H9 (cell line): ENCODE measurements at regions not wholly inside any gene's neighbourhood (a gene's known extent, or its start where the extent isn't known, plus 50 kb on each side); places are given as distances from the start of the nearest gene placed in this dataset.

Experiments used
- DNase-seq: peaks from one replicate; pipeline ENCODE4 v3.0.0-alpha.2; 2017
- H2AFZ ChIP-seq: one replicate; pipeline ENCODE4 v1.6.1; 2013; ENCODE audit warnings: mild to moderate bottlenecking, low read length, control low read depth, moderate library complexity
- H2AK5ac ChIP-seq: 2 replicates; pipeline ENCODE4 v1.6.1; 2013; ENCODE audit warnings: low read length, control low read depth, mixed read lengths; ENCODE audit not compliant: insufficient read length
- H2BK120ac ChIP-seq: one replicate; pipeline ENCODE4 v1.6.1; 2013; ENCODE audit warnings: low read depth, mild to moderate bottlenecking, low read length, control low read depth, inconsistent platforms; ENCODE audit not compliant: poor library complexity, severe bottlenecking
- H2BK12ac ChIP-seq: 2 replicates; pipeline ENCODE4 v1.6.1; 2013; ENCODE audit warnings: low read length, control low read depth, mixed read lengths, low read depth; ENCODE audit not compliant: insufficient read length
- H2BK15ac ChIP-seq: 2 replicates; pipeline ENCODE4 v1.6.1; 2013; ENCODE audit warnings: low read depth, low read length, control low read depth
- H2BK20ac ChIP-seq: one replicate; pipeline ENCODE4 v1.6.1; 2013; ENCODE audit warnings: low read depth, mild to moderate bottlenecking, low read length, control low read depth, inconsistent platforms; ENCODE audit not compliant: poor library complexity, severe bottlenecking
- H2BK5ac ChIP-seq: 2 replicates; pipeline ENCODE4 v1.6.1; 2013; ENCODE audit warnings: low read length, control low read depth, mixed read lengths; ENCODE audit not compliant: insufficient read length
- H3K14ac ChIP-seq: 2 replicates; pipeline ENCODE4 v1.6.1; 2013; ENCODE audit warnings: low read length, control low read depth; ENCODE audit not compliant: insufficient read depth
- H3K18ac ChIP-seq: 2 replicates; pipeline ENCODE4 v1.6.1; 2013; ENCODE audit warnings: low read depth, mild to moderate bottlenecking, mixed read lengths, low read length, control low read depth; ENCODE audit not compliant: insufficient read length
- H3K23ac ChIP-seq: 2 replicates; pipeline ENCODE4 v1.6.1; 2013; ENCODE audit warnings: low read length, control low read depth, mixed read lengths, low read depth; ENCODE audit not compliant: insufficient read length
- H3K23me2 ChIP-seq: 2 replicates; pipeline ENCODE4 v1.6.1; 2013; ENCODE audit warnings: low read depth, mild to moderate bottlenecking, mixed read lengths, low read length, control low read depth; ENCODE audit not compliant: insufficient read length, poor library complexity, severe bottlenecking
- H3K27ac ChIP-seq: 2 replicates; pipeline ENCODE4 v1.5.1; 2013; ENCODE audit warnings: low read length, control low read depth, mixed read lengths, low read depth; ENCODE audit not compliant: insufficient read length
- H3K27me3 ChIP-seq: 2 replicates; pipeline ENCODE4 v1.6.1; 2013; ENCODE audit warnings: low read length, control low read depth, inconsistent platforms; ENCODE audit not compliant: insufficient read depth
- H3K4ac ChIP-seq: 2 replicates; pipeline ENCODE4 v1.6.1; 2013; ENCODE audit warnings: low read depth, mild to moderate bottlenecking, control low read depth, inconsistent platforms, low read length, moderate library complexity
- H3K4me1 ChIP-seq: 2 replicates; pipeline ENCODE4 v1.6.1; 2013; ENCODE audit warnings: low read length, control low read depth, inconsistent platforms; ENCODE audit not compliant: insufficient read depth
- H3K4me2 ChIP-seq: 2 replicates; pipeline ENCODE4 v1.6.1; 2013; ENCODE audit warnings: low read length, control low read depth, mixed read lengths; ENCODE audit not compliant: insufficient read length, insufficient read depth
- H3K56ac ChIP-seq: 2 replicates; pipeline ENCODE4 v1.6.1; 2013; ENCODE audit warnings: low read depth, mild to moderate bottlenecking, mixed read lengths, low read length, control low read depth; ENCODE audit not compliant: insufficient read length
- H3K79me1 ChIP-seq: 2 replicates; pipeline ENCODE4 v1.6.1; 2013; ENCODE audit warnings: low read depth, mild to moderate bottlenecking, moderate library complexity, low read length, control low read depth, inconsistent platforms; ENCODE audit not compliant: insufficient read depth, poor library complexity, severe bottlenecking
- H3K79me2 ChIP-seq: 2 replicates; pipeline ENCODE4 v1.6.1; 2013; ENCODE audit warnings: low read length, control low read depth, inconsistent platforms; ENCODE audit not compliant: insufficient read depth
- H3K9ac ChIP-seq: 2 replicates; pipeline ENCODE4 v1.6.1; 2013; ENCODE audit warnings: low read length, control low read depth, mixed read lengths; ENCODE audit not compliant: insufficient read length; ENCODE audit errors: extremely low read depth
- H3K9me3 ChIP-seq: one replicate; pipeline ENCODE4 v1.6.1; 2013; ENCODE audit warnings: low read depth, low read length, inconsistent platforms; ENCODE audit not compliant: control insufficient read depth
- H3T11ph ChIP-seq: one replicate; pipeline ENCODE4 v1.6.1; 2013; ENCODE audit warnings: mild to moderate bottlenecking, low read length, control low read depth, inconsistent platforms
- H4K20me1 ChIP-seq: one replicate; pipeline ENCODE4 v1.6.1; 2013; ENCODE audit not compliant: control insufficient read depth, insufficient read length, insufficient read depth
- H4K5ac ChIP-seq: 2 replicates; pipeline ENCODE4 v1.6.1; 2013; ENCODE audit warnings: low read depth, mild to moderate bottlenecking, mixed read lengths, low read length, control low read depth; ENCODE audit not compliant: insufficient read length
- H4K8ac ChIP-seq: replicated peaks from 2 replicates; pipeline ENCODE4 v1.6.1; 2013; ENCODE audit warnings: low read length, control low read depth, mixed read lengths, low read depth; ENCODE audit not compliant: insufficient read length
- H4K91ac ChIP-seq: 2 replicates; pipeline ENCODE4 v1.6.1; 2013; ENCODE audit warnings: low read depth, mild to moderate bottlenecking, moderate library complexity, mixed read lengths, low read length, control low read depth; ENCODE audit not compliant: insufficient read length
- H3K27ac Mint-ChIP-seq, 3 experiments: 2 replicates in 2 of 3; 3 replicates in 1 of 3; pipeline ENCODE4 v1.8.0; 2020 to 2021; ENCODE audit warnings: mixed read lengths in 3 of 3, mild to moderate bottlenecking in 1 of 3, moderate library complexity in 1 of 3
- H3K27me3 Mint-ChIP-seq: 2 replicates; pipeline ENCODE4 v1.8.0; 2021; ENCODE audit warnings: low read depth, mild to moderate bottlenecking, moderate library complexity, mixed read lengths
- H3K36me3 Mint-ChIP-seq, 3 experiments: 2 replicates in 2 of 3; 3 replicates in 1 of 3; pipeline ENCODE4 v1.8.0; 2020 to 2021; ENCODE audit warnings: low read depth in 3 of 3, mixed read lengths in 3 of 3; ENCODE audit not compliant: insufficient read depth in 1 of 3
- H3K4me1 Mint-ChIP-seq, 2 experiments: 2 replicates each; pipeline ENCODE4 v1.8.0; 2020; ENCODE audit warnings: mixed read lengths in 2 of 2
- H3K4me3 Mint-ChIP-seq, 2 experiments: 2 replicates in 1 of 2; 3 replicates in 1 of 2; pipeline ENCODE4 v1.8.0; 2020 to 2021; ENCODE audit warnings: mild to moderate bottlenecking in 2 of 2, mixed read lengths in 2 of 2, moderate library complexity in 1 of 2
- H3K9me3 Mint-ChIP-seq, 2 experiments: 2 replicates in 1 of 2; 3 replicates in 1 of 2; pipeline ENCODE4 v1.8.0; 2020; ENCODE audit warnings: mild to moderate bottlenecking in 2 of 2, mixed read lengths in 2 of 2, moderate library complexity in 1 of 2
- WGBS: extraction: QIAGEN DNeasy Blood & Tissue Kit; methylation state at CpG from one replicate; pipeline ENCODE4 v1.1.7; 2013; ENCODE audit warnings: missing lambda C conversion rate, low lambda C conversion rate, mixed read lengths; ENCODE audit not compliant: insufficient read length; ENCODE audit errors: extremely low coverage; 5-methylcytosine and 5-hydroxymethylcytosine counted together
- TF ChIP-seq, protein P1 (sequence below): fragments of 200-600 bp; sonication (generic); conservative IDR thresholded peaks from 3 replicates; pipeline ENCODE4 v1.8.0; 2021; ENCODE audit warnings: antibody characterized with exemption, mild to moderate bottlenecking

DNA sequence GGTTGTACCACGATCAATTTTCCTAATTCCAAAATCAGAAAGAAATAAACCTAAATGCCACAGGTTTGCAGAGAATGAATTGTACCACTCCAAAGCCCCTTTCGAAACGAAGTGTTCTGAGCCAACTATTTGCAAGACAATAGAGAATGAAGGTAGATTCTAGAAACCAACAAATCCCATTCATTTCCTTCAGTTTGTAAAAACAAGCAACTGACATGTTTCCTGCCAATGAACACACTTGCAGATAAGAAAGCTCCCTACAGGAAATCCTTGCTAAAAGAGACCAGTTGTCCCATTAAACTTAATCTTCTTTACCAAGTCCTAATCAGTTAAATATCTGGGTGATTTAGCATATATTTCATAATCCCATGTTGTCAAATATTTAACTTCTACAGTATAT lies 198.4 kb upstream of the FOXN3 start:
- H3K4me1 Mint-ChIP-seq = peaks cover 67 to 71% of the 10 kb centered on the region in 2 experiments
- WGBS = no CpG with 5 or more reads among the region's 3 CpGs

More for the DNA sequence above, 198.4 kb upstream of the FOXN3 start:
- Histone ChIP-seq H3K9ac (no peak overlapping the region), H3K4ac (no peak overlapping the region), H2BK20ac (no peak overlapping the region), H2AFZ (no peak overlapping the region), H3K27ac (peak overlapping the region; percentile 28), H3K9me3 (no peaks in the 10 kb centered on the region), H3K23ac (no peak overlapping the region), H2BK15ac (no peak overlapping the region), H3K79me2 (peaks cover 34% of the 10 kb centered on the region), H3K23me2 (peaks cover 9% of the 10 kb centered on the region), H4K91ac (no peak overlapping the region), H3K4me2 (peak overlapping the region; percentile 42), H3K18ac (no peak overlapping the region), H2AK5ac (no peak overlapping the region), H3K56ac (no peak overlapping the region), H2BK5ac (no peak overlapping the region), H3K79me1 (peaks cover 6% of the 10 kb centered on the region), H3K27me3 (no peaks in the 10 kb centered on the region), H3T11ph (no peak overlapping the region), H3K14ac (no peak overlapping the region), H2BK12ac (no peak overlapping the region), H2BK120ac (no peak overlapping the region), H3K4me1 (peaks cover 14% of the 10 kb centered on the region), H4K5ac (no peak overlapping the region), H4K20me1 (no peaks in the 10 kb centered on the region), H4K8ac (no peak overlapping the region)
- Mint-ChIP-seq H3K27ac (peak overlapping the region; percentile 37 to 92 (median 88); a peak in 6 of 7 replicates), H3K27me3 (no peaks in the 10 kb centered on the region), H3K9me3 (no peaks in the 10 kb centered on the region), H3K36me3 (peaks cover 10 to 13% (median 13%) of the 10 kb centered on the region in 3 experiments; a peak in 6 of 7 replicates), H3K4me3 (peak overlapping the region; percentile 82 to 95)
- TF ChIP-seq, protein P1, sequence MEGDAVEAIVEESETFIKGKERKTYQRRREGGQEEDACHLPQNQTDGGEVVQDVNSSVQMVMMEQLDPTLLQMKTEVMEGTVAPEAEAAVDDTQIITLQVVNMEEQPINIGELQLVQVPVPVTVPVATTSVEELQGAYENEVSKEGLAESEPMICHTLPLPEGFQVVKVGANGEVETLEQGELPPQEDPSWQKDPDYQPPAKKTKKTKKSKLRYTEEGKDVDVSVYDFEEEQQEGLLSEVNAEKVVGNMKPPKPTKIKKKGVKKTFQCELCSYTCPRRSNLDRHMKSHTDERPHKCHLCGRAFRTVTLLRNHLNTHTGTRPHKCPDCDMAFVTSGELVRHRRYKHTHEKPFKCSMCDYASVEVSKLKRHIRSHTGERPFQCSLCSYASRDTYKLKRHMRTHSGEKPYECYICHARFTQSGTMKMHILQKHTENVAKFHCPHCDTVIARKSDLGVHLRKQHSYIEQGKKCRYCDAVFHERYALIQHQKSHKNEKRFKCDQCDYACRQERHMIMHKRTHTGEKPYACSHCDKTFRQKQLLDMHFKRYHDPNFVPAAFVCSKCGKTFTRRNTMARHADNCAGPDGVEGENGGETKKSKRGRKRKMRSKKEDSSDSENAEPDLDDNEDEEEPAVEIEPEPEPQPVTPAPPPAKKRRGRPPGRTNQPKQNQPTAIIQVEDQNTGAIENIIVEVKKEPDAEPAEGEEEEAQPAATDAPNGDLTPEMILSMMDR = no peak
- no peak for DNase-seq
